ENCODE measurements at regions not wholly inside any gene's neighbourhood (a gene's known extent, or its start where the extent isn't known, plus 50 kb on each side); places are given as distances from the start of the nearest gene placed in this dataset.

DNA sequence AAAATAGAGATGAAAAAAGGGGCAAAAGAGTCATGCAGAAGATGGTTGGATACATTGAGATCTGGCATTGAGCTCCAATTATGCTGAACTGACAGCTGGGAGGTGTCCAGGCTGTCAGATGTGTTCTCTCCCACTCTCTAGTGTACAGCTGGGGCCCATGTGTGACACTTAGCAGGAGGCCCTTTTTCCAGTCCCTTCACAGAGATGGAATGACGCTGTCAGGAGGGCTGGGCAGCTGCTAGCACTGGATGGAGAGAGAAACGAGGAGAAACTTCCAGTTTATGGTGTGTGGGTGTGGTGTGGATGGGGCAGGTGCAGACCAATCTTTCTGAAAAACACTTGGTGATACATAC is 437.7 kb upstream of the HS6ST1 start:
- DNase-seq: no peak

DNA sequence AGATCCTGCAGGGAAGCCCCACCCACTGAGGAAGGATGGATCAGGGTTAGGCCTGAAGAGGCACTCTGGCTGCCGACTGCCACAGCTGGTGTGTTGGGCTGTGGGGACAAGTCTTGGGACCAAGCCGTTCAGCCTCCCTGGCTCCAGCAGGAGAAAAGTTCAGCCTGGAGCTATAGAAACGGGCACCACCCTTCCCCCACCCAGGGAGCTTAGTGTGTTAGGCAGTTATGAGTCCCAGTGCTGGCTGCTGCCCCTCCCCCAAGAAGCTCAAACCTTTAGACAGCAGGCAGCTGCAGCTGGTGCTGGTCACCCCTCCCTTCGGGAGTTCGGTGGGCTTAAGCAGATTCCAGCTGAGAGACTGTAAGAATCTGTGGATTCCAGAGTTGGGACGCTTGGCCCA is 447.1 kb upstream of the HS6ST1 start:
- no peak for DNase-seq

GRCh38 chr2:128768041-128768440 is 449.4 kb upstream of the HS6ST1 start:
- no peak for DNase-seq

DNA sequence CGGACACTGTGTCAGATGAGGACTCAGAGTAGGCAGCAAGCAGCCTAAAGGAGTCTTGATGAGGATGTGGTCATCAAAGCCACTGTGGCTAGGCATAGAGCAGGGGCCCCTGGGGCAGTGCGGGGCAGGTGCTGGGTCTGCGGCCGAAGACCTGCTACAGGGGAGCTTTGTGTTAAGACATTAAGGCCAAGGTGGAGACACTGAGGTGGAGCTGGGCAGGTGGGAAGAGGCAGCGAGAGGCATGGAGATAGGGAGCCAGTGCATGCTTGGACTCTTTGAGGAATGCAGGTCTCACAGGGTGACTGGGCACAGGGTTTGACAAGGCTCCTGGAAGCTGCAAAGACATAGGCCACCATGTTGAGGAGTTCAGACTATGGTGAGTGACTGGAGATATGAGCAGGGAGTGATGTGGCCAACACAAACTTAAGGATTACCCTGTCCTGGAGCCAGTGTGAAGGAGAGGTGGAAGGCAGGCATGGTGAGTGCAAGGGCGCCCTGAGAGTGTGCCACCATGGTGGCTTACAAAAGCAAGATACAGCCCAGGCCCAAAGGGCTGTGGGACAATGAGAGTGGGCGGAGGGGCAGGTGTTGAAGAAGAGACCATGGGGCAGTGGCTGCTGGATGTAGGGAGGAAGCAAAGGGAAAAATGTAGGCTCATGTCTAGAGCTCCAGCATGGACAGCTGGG is 450.9 kb upstream of the HS6ST1 start:
- DNase-seq: no peak

- DNase-seq: no peak
Measured at GRCh38 chr2:128770143-128771085, 451.7 kb upstream of the HS6ST1 start.

DNA sequence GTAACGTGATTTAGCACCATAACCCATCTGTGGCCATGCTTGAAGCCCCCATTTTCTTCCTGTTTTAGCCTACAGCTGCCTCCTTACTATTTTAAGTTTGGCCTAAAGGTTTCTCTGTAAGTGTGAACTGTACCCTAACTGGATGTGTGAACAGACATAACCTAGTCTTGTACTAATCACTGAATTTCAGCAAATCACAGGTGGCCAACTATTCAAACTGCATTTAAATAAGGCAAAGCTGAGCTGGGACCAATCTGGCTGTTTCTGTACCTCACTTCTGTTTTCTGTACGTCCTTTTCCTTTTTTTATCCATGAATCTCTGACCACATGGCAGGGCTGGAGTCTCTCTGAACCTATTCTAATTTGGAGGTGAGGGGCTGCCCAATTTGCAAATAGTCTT is 452.7 kb upstream of the HS6ST1 start:
- no peak for DNase-seq

DNA sequence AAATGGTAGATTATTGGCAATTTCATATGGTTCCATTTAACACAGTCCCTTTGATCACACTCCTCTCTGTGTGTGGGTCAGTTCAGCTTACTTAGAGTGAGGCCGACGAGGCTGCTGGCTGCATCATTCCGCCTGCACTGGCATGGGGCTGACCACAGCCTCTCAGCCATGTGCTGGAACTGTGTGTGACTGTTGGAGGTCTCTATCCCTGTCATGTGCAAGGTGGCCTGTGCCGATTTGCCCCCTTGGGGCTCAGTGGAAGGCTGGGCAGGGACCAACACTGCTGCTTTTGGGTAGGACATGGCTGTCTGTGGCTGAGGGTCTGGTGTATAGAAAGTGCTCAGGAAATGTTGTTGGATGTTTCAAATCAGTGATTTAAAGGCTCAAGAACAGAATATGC is 454.0 kb upstream of the HS6ST1 start:
- no peak for DNase-seq

DNA sequence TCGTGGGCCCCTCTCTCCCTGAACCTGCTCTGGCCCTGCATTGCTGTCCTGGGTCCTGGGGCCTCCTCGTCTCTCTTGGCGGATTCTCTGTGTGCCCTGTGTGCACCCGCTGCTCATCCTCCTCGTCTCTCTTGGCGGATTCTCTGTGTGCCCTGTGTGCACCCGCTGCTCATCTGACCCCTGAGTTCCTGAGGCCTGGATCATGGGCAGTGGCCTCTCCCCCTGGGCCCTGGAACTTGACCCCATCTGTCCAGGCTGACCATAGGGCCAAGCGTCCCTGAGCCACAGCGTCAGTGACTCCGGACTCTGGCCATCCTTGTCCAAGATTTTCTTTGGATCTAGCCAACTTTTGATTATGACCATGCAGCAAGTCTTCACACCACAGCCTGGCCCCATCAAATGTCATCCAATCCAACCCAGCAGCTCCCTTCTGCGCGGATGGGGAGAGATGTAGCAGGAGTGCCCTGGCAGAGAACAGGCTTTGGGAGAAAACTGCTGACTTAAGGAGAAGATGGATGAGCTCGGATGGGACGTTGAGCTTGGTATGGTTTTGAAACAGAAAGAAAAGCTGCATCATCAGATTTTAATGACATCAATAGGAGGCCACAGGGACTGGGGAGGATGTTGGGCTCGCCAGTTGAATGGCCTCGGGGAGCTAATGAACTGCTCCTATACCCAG is 455.1 kb upstream of the HS6ST1 start:
- DNase-seq: no peak

DNA sequence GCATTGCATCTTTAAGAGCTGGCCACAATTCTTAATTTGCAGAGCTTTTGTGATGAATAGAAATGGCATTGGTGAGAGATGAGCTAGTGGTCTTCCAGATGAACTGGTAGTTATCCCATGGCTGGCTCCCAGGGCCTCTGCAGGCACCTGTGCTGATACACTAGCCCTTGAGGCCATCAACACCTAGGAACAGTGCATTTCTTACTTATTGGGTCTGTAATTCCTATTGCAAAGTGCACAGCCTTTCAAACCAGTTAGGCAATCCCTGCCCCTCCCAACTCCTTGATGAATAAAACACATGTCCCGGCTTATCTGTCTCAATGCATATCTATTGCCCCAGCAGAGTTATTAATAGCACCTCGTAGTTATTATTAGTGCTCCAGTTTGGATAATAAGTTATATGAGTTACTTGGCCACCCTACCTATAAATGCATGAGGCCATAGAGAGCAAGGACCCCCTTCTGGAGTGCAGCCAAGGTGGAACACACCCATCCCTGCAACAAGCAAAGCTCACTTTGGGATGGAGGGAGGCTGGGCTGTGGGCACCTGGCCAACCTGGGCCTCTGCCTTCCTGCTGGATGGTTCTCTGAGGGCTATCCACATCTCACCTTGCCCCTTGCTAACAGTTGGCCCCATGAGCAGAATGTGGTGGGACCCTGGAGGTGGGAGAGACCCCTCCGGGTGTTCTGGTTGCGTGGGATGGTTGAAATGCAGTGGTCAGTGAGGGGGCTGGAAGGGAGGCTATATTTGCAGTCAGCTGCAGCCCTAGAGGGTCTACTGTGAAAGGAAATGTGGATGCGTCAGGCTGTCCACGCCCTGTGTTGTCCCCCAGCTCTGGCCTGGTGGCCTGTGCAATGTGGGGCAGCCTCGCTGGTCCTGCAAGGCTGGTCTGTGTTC is 455.9 kb upstream of the HS6ST1 start:
- no peak for DNase-seq

- DNase-seq: no peak
Measured at GRCh38 chr2:128775217-128775913, 456.7 kb upstream of the HS6ST1 start.

DNA sequence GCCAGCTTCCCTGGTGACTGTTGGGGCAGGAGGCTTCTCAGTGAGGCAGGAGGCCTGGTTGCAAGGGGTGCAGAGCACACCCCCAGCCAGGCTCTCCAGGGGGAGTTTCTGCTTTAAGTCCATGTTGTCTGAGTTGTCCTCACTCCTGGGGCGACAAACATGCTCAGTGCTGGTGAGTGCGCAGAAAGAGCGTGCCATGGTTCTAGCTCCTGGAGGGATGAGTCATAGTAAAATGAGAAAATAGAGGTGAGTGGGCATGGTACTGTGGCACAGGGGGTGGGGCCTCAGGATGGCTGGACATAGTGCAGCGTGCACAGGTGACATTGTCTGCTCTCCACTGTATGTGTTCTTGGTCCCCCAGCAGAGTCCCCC is 457.2 kb upstream of the HS6ST1 start:
- DNase-seq: no peak

GRCh38 chr2:128776461-128777195 is 458.0 kb upstream of the HS6ST1 start:
- DNase-seq: no peak

DNA sequence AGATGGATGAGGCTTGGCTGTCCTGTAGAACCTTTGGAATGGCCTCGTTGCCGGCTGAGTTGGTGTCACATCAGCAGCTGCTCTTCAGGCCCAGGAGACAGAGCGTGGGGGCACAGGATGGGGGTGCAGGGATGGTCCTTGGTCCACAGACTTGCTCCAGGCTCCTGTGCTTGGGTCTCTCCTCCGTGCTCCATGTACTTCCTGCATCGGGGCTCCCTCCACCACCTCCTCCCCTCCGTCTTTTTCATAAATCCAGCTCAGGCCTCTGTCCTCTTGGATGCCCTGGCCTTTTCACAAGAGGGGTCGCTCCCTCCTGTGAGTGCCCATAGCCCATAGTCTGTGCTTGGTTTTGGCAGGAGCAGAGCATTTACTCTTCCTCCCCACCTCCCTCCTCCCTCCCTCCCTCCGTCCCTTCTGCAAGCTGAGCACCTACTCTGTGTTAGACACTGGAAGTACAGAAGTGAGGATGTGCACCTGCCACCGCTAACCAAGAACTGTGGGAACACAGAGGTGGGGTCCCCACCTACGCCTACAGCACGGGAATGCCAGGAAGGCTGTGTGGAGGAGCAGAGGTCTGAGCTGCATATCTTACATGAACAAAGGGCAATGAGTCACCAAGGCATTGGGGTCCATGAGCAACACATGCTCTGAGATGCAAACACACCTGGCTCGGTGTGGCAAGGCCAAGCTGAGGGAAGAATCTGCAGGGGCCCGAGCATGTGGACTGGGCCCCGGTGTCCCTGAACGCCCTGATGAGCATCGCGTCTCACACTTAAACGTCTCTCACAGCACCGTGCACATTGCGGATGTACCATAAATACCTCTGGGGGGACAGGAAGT is 458.7 kb upstream of the HS6ST1 start:
- DNase-seq: no peak

DNA sequence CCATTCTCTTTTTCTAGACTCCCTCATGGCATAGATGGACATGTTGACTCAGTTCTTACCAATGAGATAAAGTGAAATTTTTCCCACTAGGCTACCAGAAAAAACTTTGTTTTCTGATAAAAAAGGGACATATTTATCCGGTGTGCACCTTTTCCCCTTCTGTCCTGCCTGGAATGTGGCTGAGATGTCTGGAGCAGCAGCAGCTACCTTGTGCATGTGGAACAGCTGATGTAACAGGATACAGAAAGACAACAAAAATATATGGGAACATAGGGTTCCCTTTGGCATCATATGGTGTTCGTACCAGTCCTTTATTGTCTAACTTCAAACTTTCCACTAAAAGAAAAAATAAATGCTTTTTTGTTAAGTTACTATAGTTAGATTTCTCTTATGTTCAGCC is 460.2 kb upstream of the HS6ST1 start:
- DNase-seq: no peak

DNA sequence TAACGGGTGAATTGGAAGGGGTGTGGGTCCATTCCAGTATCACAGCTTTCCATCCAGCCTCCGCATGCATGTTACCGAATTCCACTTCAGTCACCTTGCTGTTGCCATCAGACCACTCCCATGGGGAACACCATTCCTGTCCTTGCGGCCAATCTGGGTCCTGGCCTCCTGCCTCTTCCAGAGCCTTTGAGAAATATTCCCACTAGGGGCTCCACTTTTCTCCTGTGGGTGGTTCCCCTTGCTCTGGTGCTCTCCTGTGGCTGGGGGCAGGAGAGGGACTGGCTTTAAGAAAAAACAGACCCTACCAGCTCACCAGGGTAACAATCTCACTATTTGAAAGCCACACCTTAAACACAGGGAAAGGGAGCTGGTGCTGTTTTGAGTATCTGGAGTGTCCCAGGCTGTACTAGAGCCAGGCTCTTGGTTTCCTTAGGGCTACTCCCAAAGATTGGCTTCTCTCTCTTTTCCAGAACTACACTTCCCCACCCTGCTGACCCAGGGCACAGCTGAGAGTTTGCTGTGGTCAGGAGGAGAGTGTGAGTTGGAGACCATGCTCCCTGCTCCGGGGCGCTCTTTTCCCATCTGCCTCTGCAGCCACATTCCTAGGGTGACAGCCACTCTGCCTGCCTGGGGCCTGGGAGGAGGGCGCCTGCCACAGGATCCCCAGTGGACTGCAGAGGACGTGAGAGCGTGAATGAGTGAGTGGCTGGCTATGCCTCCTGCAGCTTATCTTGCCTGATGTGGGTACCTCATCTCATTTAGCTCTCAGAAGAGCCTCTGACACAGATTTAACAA is 460.8 kb upstream of the HS6ST1 start:
- no peak for DNase-seq

DNA sequence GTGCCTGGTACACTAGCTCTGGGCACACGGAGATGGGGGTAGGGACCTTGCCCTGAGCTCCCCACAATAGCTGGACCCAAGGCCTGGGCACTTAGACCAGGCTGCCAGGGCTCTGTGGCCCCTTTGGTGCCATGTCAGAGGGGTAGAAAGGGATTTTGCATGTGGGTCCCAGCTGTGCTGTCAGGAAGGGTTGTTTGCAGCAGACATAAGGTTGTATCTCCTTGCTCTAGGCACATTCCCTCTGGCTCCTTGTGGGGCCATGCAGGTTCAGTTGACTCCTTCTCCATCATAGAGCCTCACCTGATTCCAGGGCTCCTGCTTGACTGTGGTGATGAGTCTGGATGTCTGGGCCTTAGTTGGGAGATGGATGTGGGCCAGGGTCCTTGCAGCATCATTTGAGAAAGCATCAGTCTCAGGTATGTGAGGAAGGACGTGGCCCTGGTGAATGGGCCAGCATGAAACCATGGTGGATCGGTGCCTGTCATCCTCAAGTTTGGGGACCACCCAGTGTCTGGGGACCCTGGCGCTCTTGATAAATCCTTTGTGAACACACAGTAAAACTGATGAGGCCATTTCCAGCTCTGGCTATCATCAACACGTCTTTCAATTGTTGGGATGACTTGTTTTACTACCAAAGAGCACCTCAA is 461.9 kb upstream of the HS6ST1 start:
- no peak for DNase-seq

GRCh38 chr2:128781166-128781565 is 462.5 kb upstream of the HS6ST1 start:
- no peak for DNase-seq

DNA sequence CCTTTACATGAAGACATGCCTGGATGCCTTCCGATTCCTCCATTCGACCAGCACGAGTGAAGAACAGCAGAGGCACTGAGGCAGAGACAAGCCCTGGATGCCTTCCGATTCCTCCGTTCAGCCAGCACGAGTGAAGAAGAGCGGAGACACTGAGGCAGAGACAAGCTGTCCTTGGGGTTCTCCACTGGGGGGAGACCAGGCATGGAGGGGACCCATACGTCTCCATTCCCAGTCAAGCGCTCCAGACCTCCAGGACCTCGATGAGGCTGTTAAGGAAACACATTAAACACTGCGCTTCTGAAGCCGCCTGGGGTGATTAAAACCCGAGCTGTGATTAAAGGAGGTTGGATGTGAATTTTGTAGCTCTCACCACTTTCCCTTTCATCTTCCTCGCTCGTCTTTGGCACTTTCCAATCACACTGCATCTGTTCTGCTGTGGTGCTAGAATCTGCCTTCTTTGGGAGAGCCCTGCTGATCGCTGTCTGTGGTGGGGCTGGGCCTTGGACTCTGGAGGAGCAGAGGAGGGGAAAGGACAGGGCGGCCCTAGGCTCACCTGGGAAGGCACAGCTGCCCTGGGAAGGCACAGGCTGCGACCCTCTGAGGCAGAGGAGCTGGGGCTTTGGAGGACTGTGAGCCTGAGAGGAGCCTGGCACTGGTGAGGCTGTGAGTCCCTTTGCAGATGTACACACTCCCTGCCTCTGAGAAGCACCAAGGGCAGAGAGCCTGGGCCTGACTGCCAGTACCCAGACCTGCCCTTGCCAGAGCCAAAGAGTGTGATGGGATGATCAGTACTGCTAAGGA is 463.1 kb upstream of the HS6ST1 start:
- no peak for DNase-seq
